GM21390 (cell line): ENCODE measurements at regions not wholly inside any gene's neighbourhood (a gene's known extent, or its start where the extent isn't known, plus 50 kb on each side); places are given as distances from the start of the nearest gene placed in this dataset.
"Not testable (repeated sequence)": the region's sequence is repeated elsewhere in the genome, so short reads cannot be mapped to it uniquely, and the experiment has no call there.

Source experiments
- ATAC-seq: cut with Tn5 transposase; IDR thresholded peaks from one replicate; pipeline ENCODE4 v1.9.1; 2021; ENCODE audit not compliant: unreplicated experiment

DNA sequence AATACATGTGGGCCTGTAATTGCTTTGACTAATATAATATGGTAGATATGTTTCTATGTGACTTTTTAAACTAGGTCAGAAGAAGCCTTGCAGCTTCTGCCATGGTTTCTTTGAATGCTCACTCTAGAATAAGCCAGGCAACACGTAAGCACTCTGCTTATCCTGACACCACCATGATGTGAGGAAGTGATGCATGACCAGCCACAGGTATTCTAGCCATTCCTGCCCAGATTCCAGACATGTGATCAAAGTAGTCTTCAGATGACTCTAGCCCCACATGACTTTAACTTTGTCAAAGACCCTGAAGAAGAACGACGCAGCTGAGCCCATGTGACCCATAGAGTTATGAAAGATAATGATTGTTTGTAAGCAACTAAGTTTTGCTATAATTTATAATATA lies 276.1 kb upstream of the NCAM1 start:
- no peak for ATAC-seq

DNA sequence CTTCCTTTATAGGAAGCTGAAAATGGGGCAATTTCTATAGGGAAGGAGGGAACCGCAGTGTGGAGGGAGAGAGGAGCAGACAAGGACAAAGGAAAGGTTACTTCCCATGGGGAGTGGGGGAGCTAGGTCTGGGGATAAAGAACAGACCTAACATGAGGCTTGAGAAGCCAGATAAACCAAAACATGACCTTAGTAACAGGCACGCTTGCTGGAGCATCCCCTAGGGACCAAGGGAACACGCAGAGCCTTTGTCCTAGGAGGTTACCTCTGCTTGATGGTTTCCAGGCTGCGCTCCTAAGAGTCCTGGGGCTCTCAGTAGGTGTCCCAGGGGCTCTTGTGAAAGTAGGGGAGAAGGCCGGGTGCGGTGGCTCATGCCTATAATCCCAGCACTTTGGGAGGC lies 271.4 kb upstream of the NCAM1 start:
- no peak for ATAC-seq

DNA sequence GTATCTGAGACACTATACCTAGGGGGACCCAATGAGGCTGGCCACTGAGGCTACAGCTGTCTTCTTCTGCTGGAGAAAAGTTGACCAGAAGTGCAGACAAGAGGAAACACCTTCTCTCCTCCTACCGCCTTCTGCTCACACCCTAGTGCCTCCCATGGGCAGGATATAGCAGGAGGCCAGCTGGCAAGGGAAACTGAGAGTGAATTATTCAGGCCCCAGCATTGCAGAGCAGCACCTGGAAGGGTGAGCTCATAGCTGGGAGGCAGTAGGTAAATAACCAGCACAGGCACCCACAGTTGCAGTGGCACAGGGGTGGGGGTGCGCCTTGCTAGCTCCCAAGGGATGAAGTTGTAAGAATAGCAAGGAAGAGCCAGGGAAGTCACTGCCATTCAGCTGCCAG lies 267.4 kb upstream of the NCAM1 start:
- ATAC-seq = no peak

DNA sequence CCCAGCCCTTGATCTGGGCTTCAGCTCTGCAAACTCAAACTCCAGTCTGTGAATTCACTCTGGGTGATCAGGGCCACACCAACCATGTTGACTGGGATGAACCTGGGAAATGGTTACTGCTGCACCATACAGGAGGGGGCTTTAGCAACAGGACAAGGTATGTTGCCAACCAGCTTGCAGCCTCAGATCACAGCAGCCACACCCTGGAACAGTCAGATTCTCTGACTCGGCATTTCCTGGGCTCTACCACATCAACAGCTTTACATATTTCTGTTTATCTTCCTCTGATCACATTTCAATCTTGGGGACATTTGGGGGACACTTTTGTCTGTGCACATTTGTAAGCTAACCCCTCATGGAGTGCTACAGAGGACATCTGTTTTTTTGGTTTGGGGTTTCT lies 267.0 kb upstream of the NCAM1 start:
- no peak for ATAC-seq

GRCh38 chr11:112694813-112695212 lies 266.4 kb upstream of the NCAM1 start:
- no peak for ATAC-seq

DNA sequence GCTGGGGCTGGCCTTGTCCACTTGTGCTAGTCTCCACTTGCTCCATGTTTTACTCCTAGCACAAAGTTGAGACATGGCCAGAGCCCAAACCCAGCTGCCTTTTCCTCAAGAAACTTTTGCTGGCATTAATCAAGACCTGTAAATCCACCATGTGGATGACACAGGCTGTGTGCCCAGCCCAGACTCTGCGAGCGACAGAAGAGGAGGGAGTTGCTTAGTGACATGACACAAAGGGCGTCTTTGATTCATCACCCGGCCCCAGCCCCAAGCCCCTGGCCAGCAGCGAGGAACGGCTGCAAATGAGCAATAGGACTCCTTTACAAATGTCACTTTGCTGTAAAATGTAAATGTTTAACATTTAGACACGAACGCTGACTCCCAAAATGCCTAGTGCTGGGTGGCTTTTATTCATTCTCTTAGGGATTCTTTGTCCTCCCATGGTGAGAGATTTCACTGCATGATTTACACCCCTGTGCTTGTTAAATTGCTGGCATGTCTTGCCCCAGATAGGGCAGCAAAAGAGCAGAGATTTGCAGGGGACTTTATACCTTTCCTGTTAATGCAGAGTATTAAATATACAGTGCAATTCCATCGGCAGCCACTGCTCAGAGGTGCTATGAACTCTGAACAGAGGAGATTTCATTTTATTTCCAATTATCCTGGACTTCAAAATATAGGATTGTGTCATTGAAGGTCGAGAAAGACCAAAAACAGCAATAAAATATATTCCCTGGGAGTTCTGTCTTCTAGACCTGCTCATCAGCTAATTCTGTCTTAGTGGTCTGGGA lies 263.6 kb upstream of the NCAM1 start:
- no peak for ATAC-seq

DNA sequence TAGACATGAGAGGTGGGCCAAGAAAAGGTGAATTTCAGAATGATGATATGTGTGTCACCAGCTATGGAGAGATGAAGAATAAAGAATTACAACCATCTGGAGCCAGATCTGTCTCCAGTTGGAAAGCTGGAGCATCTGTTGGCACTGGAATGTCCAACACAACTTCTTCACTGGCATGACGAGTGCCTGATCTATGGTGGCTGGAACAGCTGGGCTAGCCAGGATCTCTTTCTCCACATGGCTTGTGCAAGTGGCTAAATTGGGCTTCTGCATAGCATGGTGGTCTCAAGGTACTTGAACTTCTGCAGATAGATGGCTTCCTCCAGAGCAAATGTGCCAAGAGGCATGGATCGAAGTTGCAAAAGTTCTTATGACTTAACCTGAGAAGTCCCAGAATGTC lies 256.1 kb upstream of the NCAM1 start:
- ATAC-seq = no peak

GRCh38 chr11:112706863-112707262 lies 254.4 kb upstream of the NCAM1 start:
- no peak for ATAC-seq

DNA sequence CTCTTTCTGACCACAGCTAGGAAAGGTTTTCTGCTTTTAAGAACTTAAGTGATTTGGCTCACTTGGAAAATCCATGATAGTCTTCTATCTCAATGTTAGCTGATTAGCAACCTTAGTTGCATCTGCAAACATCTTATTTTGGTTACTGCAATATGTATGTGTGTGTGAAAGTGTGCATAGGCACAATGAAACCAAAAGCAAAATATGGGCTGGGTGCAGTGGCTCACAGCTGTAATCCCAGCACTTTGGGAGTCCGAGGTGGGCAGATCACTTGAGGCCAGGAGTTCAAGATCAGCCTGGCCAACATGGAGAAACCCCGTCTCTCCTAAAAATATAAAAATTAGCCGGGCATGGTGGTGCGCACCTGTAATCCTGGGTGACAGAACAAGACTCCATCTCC lies 246.9 kb upstream of the NCAM1 start:
- not testable (repeated sequence) for ATAC-seq

- ATAC-seq = no peak
Observed at GRCh38 chr11:112715056-112715455, 246.2 kb upstream of the NCAM1 start.

DNA sequence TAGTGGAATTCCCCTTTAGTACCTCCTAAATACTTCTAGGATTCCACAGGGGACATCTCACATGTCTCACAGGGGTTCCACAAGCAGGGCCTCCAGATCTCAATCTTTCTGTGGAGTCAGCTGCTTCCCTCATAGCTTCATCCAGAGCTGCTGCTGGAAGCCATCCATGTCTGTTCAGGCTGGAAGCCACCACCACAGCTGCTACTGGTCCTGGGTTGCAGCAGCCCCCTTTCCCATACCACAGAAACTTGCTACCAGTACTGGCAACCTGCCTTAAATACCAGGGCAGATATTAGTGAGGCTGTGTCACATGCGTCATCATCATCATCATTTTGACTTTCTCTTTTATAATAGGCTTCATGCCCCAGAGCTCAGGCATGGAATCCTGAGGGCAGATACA lies 242.7 kb upstream of the NCAM1 start:
- no peak for ATAC-seq

DNA sequence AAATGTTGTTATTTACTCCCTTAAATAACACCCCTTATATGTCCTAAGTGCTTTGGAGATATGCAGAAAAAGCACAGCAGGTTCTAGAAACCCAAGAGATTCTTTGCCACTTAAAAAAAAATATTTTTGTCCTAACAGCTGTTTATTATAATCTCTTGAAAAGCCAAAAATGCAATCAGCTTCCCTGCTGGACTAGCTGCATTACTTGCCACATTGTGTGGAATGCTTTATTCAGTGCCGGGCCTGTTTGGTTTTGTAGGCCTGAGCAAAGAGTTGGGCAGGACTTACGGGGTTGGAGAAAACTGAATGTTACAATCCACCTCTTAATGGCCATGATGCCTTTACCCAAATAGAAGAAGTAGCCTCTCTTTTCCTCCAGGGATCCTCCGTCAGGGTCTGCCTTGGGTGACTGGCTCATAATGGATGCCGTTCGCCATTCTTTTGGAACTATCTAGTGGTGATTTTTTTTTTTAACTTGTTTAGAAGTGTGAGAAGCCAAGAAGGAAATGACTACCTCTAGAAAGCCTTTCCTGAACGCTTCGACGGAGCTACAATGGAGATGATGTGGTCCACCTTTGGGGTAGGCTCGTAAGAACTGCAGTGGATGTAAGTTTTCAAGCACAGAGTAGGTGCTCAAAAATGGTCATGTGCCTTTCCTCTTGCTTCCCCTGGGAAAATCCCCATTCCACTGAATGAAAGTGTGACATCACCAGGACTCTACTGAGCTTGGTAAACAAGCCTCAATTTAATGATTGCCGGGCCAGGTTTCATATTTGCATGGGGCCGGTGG lies 241.3 kb upstream of the NCAM1 start:
- no peak for ATAC-seq

GRCh38 chr11:112722148-112722547 lies 239.1 kb upstream of the NCAM1 start:
- no peak for ATAC-seq

GRCh38 chr11:112722876-112723275 lies 238.3 kb upstream of the NCAM1 start:
- ATAC-seq = no peak

DNA sequence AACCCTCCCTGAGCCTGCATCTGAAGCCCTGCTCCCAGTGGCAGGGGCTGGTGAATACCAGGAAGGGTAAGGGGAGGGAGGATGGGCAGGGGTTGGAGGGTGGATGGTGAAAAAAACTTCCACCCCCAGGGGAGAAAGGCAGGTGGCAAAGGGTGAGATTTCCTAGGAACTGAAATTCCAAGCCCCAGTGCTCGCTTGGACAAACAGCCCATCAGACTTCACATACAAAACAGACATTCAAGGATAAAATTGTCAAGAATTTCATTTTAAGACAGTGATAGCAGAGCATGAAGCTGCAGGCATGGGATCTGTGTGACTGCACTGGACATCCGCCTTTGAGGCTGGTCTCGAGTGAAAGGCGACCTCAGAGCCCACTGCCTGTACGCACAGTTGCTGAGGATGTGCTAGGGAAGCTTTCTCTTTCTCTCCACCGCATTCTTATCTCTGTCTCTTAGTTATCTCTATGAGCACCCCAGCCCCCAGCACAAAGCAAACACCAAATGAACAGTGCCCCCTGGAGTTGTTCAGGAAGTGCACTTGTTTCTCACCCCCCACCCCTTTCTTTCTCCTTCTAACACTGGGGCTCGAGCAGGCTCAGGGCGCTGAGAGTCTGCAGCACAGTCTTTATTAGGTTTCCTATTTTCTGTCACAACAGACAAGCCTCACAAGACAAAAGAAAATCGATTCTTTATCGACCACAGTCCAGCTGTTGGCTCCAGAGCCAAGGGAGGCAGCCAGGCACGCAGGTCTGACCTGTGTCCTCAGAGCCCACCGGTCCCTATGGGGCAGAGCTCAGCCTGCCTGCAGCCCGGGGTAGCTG lies 237.3 kb upstream of the NCAM1 start:
- no peak for ATAC-seq

DNA sequence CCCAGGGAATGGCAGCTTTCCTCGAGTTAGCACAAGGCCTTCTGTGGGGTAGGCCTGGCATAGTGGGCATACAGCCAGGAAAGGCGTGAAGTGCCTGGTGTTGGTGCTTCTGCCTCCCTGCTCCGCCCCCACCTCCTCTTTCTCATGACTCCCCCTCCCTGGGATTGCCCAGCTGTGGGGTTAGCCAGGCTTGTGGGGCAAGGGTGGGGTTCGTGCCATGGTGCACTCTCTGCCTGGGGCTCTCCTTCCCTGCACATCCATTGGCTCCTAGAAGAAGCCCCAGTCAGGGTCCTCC lies 236.8 kb upstream of the NCAM1 start:
- no peak for ATAC-seq

DNA sequence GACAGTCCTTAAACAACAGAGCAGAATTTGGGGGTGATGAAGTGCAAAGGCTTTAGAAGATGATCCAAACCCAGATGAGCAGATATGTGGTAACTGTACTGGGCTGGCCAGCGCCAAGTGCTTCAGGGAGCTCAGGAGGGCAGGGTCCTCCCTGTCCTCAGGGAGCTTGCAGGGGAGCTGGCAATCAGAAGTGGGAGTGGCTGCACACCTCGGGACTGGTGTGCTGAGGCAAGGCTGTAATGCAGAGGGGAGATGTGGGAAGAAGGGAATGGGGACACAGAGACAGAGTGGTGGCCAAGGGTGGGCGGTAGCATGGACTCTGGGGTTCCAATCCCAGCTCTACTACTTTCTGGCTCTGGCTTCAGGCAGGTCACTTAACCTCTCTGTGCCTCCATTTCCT lies 235.6 kb upstream of the NCAM1 start:
- ATAC-seq = no peak

DNA sequence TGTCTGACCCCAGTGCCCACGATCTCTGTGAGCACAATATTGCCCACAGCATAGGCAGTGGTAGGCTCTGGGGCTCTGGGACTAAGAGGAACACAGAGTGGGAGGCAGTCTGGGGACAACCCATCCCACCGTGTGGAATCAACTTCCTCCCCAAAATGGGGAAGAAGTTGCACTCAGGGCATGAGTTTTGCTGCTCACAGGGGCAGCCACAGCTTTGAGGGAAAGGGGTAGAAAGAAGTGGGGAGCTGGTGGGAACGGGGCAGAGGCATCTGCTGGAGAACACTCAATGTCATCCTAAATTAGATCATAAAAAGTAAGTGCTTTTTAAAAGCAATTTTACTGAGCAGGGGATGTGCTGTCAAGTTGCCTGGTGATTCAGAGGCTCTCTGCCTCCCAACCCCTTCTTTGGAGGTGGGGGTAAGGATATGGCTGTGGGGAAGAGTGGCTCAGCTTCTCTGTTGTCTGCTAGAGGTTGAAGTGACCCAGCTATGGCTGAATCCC lies 233.8 kb upstream of the NCAM1 start:
- no peak for ATAC-seq

GRCh38 chr11:112728288-112728687 lies 232.9 kb upstream of the NCAM1 start:
- no peak for ATAC-seq

DNA sequence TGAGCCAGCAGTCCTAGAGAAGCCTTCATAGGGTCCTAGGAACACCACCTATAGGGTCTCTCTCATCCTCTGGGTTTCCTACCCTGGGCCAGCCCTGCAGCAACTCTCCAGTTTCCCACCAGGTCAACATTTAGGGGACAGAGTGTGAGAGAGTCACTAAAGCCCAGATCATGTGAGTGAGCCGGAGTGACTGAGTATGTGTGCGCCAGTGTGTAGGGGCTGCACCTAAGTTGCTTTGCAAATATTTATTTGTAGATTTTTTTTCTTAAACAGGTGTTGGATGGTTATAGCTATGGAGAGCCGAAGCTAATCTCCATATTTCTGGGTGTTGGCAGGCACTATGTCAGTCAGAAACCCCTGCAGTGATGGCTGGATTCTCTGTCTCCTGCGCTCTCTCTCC lies 232.5 kb upstream of the NCAM1 start:
- no peak for ATAC-seq

DNA sequence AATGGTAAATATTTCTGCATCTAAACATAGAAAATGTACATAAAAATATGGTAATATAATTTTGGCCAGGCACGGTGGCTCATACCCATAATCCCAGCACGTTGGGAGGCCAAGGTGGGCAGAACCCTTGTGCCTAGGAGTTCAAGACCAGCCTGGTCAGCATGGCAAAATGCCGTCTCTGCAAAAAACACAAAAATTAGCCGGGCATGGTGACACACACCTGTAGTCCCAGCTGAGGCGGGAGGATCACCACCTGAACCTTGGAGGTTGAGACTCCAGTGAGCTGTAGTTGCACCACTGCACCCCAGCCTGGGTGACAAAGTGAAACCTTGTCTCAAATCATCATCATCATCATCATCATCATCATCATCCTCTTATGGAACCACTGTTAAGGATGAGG lies 230.6 kb upstream of the NCAM1 start:
- ATAC-seq = no peak

DNA sequence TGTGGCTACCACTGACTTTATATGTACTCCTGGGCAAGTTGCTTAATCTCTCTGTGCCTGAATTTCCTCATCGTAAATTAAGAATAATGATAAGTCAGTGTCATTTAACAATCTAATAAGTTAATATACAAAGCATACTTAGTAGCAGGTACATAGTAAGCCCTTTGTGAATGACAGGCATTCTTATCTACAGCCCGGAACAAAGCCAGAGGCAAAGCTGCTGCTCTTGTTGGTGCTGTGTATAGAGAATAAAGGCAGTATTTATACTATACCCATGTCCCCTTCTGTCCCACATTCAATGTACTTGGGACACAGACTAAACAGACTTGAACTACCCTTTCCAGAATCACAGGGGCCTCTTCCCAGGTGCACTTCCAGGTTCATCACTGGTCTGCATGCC lies 229.7 kb upstream of the NCAM1 start:
- no peak for ATAC-seq
